ENCODE measurements at regions not wholly inside any gene's neighbourhood (a gene's known extent, or its start where the extent isn't known, plus 50 kb on each side); places are given as distances from the start of the nearest gene placed in this dataset.
A peak's percentile ranks its signal among the peaks of the same experiment; 100 is the strongest.
"Not testable (repeated sequence)": the region's sequence is repeated elsewhere in the genome, so short reads cannot be mapped to it uniquely, and the experiment has no call there.

GRCh38 chr3:164341086-164341485 lies 737.2 kb downstream of the SI start:
- in situ Hi-C loops (cut with HindIII; ENCODE audit: low sequenced_read_pairs), result no loop called here
- DNase-seq (ENCODE audit: low spot score), result no peak

DNA sequence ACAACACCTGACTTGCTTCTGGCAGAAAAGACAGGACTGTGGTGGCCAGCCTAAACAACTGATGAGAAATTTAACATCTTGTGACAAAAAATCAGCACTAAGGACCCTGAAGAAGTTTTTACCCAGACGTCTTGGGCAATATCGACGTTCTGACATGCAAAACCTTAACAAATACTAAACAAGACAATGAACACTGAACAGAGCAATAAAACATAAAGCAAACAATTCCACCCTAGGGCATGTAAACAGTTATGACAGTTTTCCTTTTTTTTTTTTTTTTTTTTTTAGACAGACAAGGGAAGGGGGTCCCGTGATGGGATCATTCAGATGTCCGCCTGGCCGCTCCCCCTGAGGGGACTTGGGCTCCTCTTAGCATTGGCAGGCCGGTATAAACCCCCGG lies 738.0 kb downstream of the SI start:
- in situ Hi-C loops (cut with HindIII; ENCODE audit: low sequenced_read_pairs), result no loop called here
- DNase-seq (ENCODE audit: low spot score), result no peak

GRCh38 chr3:164332831-164333802 lies 745.2 kb downstream of the SI start:
- peak; percentile 5 for DNase-seq (ENCODE audit: low spot score)
- in situ Hi-C loops (cut with HindIII; ENCODE audit: low sequenced_read_pairs), result no loop called here

DNA sequence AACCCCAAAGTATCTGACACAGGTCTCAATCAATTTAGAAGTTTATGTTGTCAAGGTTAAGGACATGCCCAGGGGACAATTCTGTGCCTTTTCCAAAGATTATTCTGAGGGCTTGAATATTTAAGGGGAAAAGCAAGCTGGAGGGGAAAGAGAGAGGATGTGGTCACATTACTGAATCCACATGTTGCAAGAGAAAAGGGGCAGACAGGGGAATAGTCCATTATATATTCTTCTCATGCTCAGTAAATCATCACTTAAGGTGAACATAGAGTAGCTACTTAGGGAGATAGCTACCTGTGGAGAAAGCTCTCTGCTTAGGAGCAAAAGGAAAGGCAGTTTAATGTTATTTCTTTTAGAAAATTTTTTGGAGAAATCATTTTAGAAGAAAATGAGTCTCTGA lies 751.6 kb downstream of the SI start:
- in situ Hi-C loops (cut with HindIII; ENCODE audit: low sequenced_read_pairs), result no loop called here
- DNase-seq (ENCODE audit: low spot score), result no peak

DNA sequence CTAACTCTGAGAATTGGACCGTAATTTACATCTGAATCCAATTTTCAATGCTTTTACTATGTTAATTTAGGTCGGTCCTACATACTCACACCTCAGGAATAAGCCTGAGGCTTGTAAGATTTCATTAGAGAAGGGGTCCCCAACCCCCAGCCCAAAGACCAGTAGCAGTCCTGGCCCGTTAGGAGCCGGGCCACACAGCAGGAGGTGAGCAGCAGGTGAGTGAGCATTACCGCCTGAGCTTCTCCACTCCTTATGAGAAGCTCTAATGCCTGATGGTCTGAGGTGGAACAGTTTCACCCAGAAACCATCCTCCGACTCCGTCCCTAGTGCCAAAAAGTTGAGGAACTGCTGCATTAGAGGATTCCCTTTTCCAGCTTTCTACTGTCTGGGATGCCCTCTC lies 757.3 kb downstream of the SI start:
- no peak for DNase-seq (ENCODE audit: low spot score)

GRCh38 chr3:164306042-164306441 lies 772.3 kb downstream of the SI start:
- DNase-seq (ENCODE audit: low spot score), result no peak
- in situ Hi-C loops (cut with HindIII; ENCODE audit: low sequenced_read_pairs), result no loop called here

More for the DNA sequence above, 757.3 kb downstream of the SI start:
- in situ Hi-C loops (cut with HindIII; ENCODE audit: low sequenced_read_pairs), result no loop called here

DNA sequence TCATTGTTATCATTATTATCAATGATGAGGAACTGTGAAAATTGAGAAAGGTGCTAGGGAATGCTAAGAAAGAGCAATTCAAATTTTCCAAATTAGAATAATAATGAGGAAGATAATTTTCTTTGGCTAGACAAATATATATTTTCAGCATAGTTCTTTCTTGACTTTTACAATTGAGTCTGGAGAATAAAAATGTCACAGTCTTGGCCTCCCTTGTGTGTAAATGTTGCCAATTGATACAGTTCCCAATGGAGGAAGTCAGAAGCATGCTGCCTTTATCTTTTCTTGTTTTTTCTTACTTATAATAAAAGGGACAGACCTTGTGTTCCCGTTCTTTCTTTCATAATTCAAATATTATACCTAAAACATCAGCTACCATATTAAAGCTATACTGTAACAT lies 774.4 kb downstream of the SI start:
- in situ Hi-C loops (cut with HindIII; ENCODE audit: low sequenced_read_pairs), result no loop called here
- DNase-seq (ENCODE audit: low spot score), result no peak

GRCh38 chr3:164302622-164303021 lies 775.7 kb downstream of the SI start:
- DNase-seq (ENCODE audit: low spot score), result no peak
- in situ Hi-C loops (cut with HindIII; ENCODE audit: low sequenced_read_pairs), result no loop called here

- DNase-seq (ENCODE audit: low spot score); in situ Hi-C loops (cut with HindIII; ENCODE audit: low sequenced_read_pairs): not testable (repeated sequence)
These were observed 786.8 kb downstream of the SI start for GRCh38 chr3:164291486-164291885.

GRCh38 chr3:164278550-164278949 lies 799.7 kb downstream of the SI start:
- in situ Hi-C loops (cut with HindIII; ENCODE audit: low sequenced_read_pairs), result no loop called here
- DNase-seq (ENCODE audit: low spot score), result no peak

DNA sequence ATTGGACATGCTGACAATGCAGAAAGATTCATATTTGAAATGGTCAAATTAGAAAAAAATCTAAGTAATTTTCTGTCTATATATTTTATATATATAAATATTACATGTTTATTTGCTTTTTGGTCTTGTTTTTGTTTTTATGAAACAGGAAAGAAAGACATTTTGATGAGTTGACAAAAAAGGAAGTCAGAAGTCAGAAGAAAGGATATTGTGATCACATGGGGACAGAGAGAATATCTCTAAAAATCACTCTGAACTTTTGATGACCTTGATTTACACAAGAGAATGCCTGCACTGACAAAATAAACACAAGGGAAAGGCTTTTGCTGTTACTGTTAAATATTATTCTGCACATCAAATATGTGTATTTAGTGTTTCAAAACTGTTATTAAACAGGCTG lies 811.2 kb downstream of the SI start:
- in situ Hi-C loops (cut with HindIII; ENCODE audit: low sequenced_read_pairs), result no loop called here
- DNase-seq (ENCODE audit: low spot score), result no peak

GRCh38 chr3:164250923-164251322 lies 827.4 kb downstream of the SI start:
- no peak for DNase-seq (ENCODE audit: low spot score)
- in situ Hi-C loops (cut with HindIII; ENCODE audit: low sequenced_read_pairs), result no loop called here

DNA sequence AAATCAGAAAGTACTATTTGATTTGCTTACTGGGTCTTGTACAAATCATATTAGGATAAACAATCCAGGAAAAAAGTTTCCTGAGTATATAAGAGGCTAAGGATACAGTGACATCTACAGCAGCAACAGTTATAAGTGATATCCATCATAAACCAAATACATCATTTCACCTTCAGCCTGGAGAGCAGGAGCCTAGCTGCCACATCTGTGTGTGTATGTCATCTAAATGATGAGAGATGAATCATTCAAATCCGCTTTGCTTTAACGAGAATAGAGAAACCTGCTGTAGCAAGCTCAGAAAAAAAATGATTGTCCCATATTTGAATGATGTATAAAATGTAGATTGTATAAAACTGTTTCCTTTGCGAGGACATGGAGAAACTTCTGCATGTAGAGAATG lies 841.4 kb downstream of the SI start:
- in situ Hi-C loops (cut with HindIII; ENCODE audit: low sequenced_read_pairs), result no loop called here
- DNase-seq (ENCODE audit: low spot score), result no peak

DNA sequence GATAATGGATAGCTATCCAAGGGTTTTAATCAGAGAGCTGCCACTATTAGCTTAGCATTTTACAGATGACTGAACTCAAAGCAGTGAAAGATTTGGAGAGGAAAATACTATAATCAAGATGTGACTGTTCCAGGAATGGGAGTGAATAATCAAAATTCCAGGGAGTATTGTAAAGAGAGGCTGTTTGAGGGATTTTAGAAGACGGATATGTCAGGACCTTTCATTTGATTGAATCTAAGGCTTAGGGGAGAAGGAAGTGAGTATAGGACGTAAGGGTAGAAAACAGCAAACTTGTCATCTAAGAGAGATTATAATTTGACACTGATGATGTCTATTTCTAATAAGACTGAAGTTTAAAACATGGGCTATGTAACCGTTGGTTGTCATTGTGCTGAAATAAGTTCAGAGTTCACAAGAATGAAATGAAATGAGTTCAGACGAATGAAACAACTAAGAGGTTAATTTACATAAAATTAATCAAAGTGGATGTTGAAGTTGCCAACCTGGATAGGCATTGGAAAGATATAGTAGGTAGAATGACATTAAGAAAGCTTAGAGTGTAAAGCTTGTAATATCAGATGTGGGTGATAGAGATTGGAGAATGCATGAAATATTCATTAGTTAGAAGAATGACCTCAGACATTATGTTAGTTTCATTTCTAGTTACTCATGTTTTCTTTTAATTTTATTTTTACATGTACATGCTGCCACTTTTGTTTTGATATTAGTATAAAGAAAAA lies 842.8 kb downstream of the SI start:
- in situ Hi-C loops (cut with HindIII; ENCODE audit: low sequenced_read_pairs), result no loop called here
- DNase-seq (ENCODE audit: low spot score), result no peak

GRCh38 chr3:164233951-164234350 lies 844.3 kb downstream of the SI start:
- in situ Hi-C loops (cut with HindIII; ENCODE audit: low sequenced_read_pairs), result no loop called here
- no peak for DNase-seq (ENCODE audit: low spot score)

DNA sequence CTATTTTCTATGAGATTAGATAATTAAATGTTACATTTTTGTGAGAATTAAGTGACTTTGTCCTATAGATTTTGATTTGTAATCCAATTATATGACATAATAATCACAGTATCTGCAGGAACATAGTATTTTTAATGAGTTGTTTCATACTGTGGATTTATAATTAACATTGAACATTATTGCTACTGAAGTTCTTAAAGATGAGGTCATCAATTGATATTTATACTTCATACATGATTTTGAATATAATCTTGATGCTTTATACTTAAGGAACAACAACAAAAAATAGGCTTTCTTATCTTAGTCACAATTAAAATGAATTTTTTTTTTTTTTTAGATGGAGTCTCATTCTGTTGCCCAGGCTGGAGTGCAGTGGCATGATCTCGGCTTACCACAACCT lies 846.6 kb downstream of the SI start:
- no peak for DNase-seq (ENCODE audit: low spot score)
- in situ Hi-C loops (cut with HindIII; ENCODE audit: low sequenced_read_pairs), result no loop called here

DNA sequence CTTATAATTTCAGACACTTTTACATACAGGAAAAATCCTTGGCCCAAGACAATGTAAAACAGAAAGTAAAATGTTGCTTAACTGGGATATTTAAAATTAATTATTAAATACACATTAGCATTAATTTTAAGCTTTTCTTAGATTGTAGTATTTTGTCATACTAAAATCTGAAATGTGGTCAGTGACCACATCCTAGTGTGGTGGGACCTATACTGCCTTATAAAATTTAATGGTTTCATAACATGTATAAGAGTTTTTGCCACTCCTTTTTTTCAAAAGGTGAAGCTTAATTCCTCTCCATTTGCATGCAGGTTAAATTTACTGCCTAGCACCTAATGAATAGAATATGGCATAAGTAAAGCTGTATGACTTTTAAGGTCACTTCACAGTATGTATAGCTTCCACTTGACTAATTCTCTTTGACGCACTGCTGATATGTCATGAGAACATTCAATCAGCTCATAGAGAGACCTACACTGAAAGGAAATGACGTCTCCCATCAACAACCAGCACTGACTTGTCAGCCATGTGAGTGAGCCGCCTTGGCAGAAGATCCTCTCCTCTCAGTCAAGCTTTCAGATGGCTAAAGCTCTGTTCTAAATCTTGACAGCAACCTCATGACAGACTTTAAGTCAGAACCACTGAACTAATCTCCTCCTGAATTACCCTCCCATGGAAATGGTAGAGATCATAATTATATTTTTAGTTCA lies 847.8 kb downstream of the SI start:
- in situ Hi-C loops (cut with HindIII; ENCODE audit: low sequenced_read_pairs), result no loop called here
- no peak for DNase-seq (ENCODE audit: low spot score)

DNA sequence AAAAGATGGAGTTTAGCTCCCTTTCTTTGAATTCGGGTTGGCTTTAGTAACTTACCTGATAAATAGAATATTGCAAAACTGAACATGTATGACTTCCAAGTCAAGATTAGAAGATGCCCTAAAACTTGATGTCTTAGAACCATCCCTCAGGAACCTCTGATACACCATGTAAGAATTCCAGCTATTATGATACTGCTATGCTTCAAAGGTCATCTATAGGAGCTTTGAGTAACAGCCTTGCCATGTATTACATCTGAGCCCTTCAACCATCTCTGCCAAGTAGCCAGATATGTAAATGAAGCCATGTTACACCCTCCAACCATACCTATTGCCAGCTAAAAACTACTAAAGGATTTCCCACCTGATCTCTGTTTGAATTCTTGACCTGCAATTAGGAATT lies 854.2 kb downstream of the SI start:
- DNase-seq (ENCODE audit: low spot score), result no peak
- in situ Hi-C loops (cut with HindIII; ENCODE audit: low sequenced_read_pairs), result no loop called here

DNA sequence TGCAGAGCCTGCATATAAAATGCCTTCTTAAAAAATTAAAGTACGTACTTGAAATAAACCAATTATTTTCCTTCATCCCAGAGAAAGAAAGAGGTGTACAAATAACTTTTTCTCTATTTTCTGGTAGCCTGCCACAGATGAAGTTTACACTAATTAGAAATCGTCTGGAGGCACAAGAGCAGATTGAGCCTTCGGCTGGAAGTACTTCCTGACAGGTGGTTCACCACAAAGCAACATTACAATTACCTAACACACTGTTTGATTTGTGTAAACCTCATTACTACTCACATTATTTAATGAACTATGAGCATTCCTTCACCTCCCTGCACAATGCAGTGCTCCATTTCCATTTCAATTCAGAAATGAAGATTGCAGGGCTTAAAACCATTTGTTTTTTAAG lies 856.1 kb downstream of the SI start:
- DNase-seq (ENCODE audit: low spot score), result no peak
- in situ Hi-C loops (cut with HindIII; ENCODE audit: low sequenced_read_pairs), result no loop called here

GRCh38 chr3:164221297-164221696 lies 857.0 kb downstream of the SI start:
- in situ Hi-C loops (cut with HindIII; ENCODE audit: low sequenced_read_pairs), result no loop called here
- DNase-seq (ENCODE audit: low spot score), result no peak
